HL-60/S4 treated with retinoic acid at 250 ng/mL for 4 days and 3 days (cell line): ENCODE measurements at regions not wholly inside any gene's neighbourhood (a gene's known extent, or its start where the extent isn't known, plus 50 kb on each side); places are given as distances from the start of the nearest gene placed in this dataset.

Experiments
- in situ Hi-C: fragments of 300-500 bp; cut with MboI; formaldehyde crosslinking; loops from 2 replicates; pipeline ENCODE4 v1.7.0; 2022; ENCODE audit warnings: low sequenced_read_pairs

- in situ Hi-C loops = no loop called here
Observed at GRCh38 chr18:21991886-21992285, 177.5 kb upstream of the GATA6 start.

GRCh38 chr18:21996351-21996826 is 173.0 kb upstream of the GATA6 start:
- in situ Hi-C loops = no loop called here

GRCh38 chr18:21997207-21998143 is 171.9 kb upstream of the GATA6 start:
- in situ Hi-C loops = no loop called here

GRCh38 chr18:21998486-21998885 is 170.9 kb upstream of the GATA6 start:
- in situ Hi-C loops = no loop called here

- in situ Hi-C loops = loop anchor here (25.0 kb wide), 1 partner anchor 160 kb away; the partner anchor contains the start of gene GATA6
Observed at GRCh38 chr18:22001912-22002487, 167.4 kb upstream of the GATA6 start.

- in situ Hi-C loops = loop anchor here (25.0 kb wide), 1 partner anchor 157 kb away; the partner anchor contains the start of gene GATA6
Observed at GRCh38 chr18:22005191-22005841, 164.1 kb upstream of the GATA6 start.

GRCh38 chr18:22006458-22006857 is 162.9 kb upstream of the GATA6 start:
- in situ Hi-C loops = loop anchor here (25.0 kb wide), 1 partner anchor 156 kb away; the partner anchor contains the start of gene GATA6

- in situ Hi-C loops = loop anchor here (25.0 kb wide), 1 partner anchor 153 kb away; the partner anchor contains the start of gene GATA6
Observed at GRCh38 chr18:22009242-22009641, 160.1 kb upstream of the GATA6 start.

GRCh38 chr18:22013993-22014392 is 155.4 kb upstream of the GATA6 start:
- in situ Hi-C loops = loop anchor here (25.0 kb wide), 1 partner anchor 148 kb away; the partner anchor contains the start of gene GATA6

- in situ Hi-C loops = loop anchor here (25.0 kb wide), 1 partner anchor 147 kb away; the partner anchor contains the start of gene GATA6
Observed at GRCh38 chr18:22015156-22015555, 154.2 kb upstream of the GATA6 start.

- in situ Hi-C loops = loop anchor here (25.0 kb wide), 1 partner anchor 144 kb away; the partner anchor contains the start of gene GATA6
Observed at GRCh38 chr18:22018366-22018765, 151.0 kb upstream of the GATA6 start.

GRCh38 chr18:22019193-22019592 is 150.2 kb upstream of the GATA6 start:
- in situ Hi-C loops = loop anchor here (25.0 kb wide), 1 partner anchor 143 kb away; the partner anchor contains the start of gene GATA6

- in situ Hi-C loops = loop anchor here (25.0 kb wide), 1 partner anchor 142 kb away; the partner anchor contains the start of gene GATA6
Observed at GRCh38 chr18:22020127-22020866, 149.1 kb upstream of the GATA6 start.

GRCh38 chr18:22020867-22021370 is 148.5 kb upstream of the GATA6 start:
- in situ Hi-C loops = loop anchor here (25.0 kb wide), 1 partner anchor 141 kb away; the partner anchor contains the start of gene GATA6

GRCh38 chr18:22021701-22022100 is 147.7 kb upstream of the GATA6 start:
- in situ Hi-C loops = loop anchor here (25.0 kb wide), 1 partner anchor 141 kb away; the partner anchor contains the start of gene GATA6

GRCh38 chr18:22024924-22025323 is 144.5 kb upstream of the GATA6 start:
- in situ Hi-C loops = loop anchor here (25.0 kb wide), 1 partner anchor 137 kb away; the partner anchor contains the start of gene GATA6

- in situ Hi-C loops = no loop called here
Observed at GRCh38 chr18:22026362-22026761, 143.0 kb upstream of the GATA6 start.

- in situ Hi-C loops = no loop called here
Observed at GRCh38 chr18:22026889-22027288, 142.5 kb upstream of the GATA6 start.

GRCh38 chr18:22031611-22032010 is 137.8 kb upstream of the GATA6 start:
- in situ Hi-C loops = no loop called here
